ENCODE measurements at regions not wholly inside any gene's neighbourhood (a gene's known extent, or its start where the extent isn't known, plus 50 kb on each side); places are given as distances from the start of the nearest gene placed in this dataset.

DNA sequence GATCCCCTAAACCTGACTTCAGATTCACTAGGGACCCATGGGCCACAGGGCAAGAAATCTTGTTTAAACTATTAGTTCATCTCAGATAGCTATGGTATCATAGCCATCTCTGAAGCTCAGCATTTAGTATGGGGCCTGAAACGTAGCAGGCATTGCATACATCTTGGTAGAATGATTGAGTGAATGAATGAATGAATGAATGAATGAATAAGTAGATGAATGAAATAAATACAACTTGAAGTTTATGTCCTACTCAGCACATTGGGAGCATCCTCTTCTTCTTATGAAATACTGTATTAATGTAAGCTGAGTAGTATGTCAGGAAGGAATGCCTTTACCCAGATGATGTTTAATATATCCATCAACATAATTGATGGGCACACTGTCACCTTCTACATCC, 175.4 kb upstream of the EEA1 start:
- Histone ChIP-seq H3K27me3 (ENCODE audit: control insufficient read depth, low read length) (no peaks in the 10 kb centered on the region), H3K9me2 (replicated peaks; ENCODE audit: control insufficient read depth, low read length) (no peaks in the 10 kb centered on the region), H3K27ac (ENCODE audit: low read depth, low read length) (no peak overlapping the region), H4K20me1 (ENCODE audit: control insufficient read depth, insufficient read depth, low read depth, low read length) (no peaks in the 10 kb centered on the region), H3K4me1 (ENCODE audit: control insufficient read depth, low read length) (peaks cover 15% of the 10 kb centered on the region), H3K9me3 (ENCODE audit: control insufficient read depth, insufficient read depth, low read length) (no peaks in the 10 kb centered on the region), H3K79me2 (ENCODE audit: control insufficient read depth, low read length) (no peaks in the 10 kb centered on the region), H3K4me3 (ENCODE audit: low read length) (no peak overlapping the region), H3K36me3 (ENCODE audit: control insufficient read depth, low read length) (no peaks in the 10 kb centered on the region), H3K4me2 (ENCODE audit: low read length) (no peak overlapping the region), H3F3A (ENCODE audit: control insufficient read depth, insufficient read depth) (no peaks in the 10 kb centered on the region)
- TF ChIP-seq EZH2phosphoT487 (IDR thresholded peaks at IDR 0.05; ENCODE audit: borderline replicate concordance, low read length) = no peak
- TF ChIP-seq, protein P1, sequence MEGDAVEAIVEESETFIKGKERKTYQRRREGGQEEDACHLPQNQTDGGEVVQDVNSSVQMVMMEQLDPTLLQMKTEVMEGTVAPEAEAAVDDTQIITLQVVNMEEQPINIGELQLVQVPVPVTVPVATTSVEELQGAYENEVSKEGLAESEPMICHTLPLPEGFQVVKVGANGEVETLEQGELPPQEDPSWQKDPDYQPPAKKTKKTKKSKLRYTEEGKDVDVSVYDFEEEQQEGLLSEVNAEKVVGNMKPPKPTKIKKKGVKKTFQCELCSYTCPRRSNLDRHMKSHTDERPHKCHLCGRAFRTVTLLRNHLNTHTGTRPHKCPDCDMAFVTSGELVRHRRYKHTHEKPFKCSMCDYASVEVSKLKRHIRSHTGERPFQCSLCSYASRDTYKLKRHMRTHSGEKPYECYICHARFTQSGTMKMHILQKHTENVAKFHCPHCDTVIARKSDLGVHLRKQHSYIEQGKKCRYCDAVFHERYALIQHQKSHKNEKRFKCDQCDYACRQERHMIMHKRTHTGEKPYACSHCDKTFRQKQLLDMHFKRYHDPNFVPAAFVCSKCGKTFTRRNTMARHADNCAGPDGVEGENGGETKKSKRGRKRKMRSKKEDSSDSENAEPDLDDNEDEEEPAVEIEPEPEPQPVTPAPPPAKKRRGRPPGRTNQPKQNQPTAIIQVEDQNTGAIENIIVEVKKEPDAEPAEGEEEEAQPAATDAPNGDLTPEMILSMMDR (IDR thresholded peaks at IDR 0.05; ENCODE audit: low read depth, low read length, poor library complexity, severe bottlenecking) = no peak

DNA sequence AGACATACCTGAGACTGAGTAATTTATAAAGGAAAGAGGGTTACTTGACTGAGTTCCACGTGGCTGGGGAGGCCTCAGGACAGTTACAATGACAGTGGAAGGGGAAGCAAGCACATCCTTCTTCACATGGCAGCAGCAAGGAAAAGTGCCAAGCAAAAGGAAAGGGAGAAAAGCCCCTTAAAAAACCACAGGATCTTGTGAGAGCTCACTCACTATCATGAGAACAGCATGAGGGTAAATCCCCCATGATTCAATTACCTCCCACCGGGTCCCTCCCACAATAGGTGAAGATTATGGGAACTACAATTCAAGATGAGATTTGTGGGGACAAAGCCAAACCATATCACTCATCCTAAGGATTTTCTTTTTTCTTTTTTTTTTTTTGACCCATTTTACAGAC, 177.8 kb upstream of the EEA1 start:
- Histone ChIP-seq H3K9me3 (ENCODE audit: control insufficient read depth, insufficient read depth, low read length) (no peaks in the 10 kb centered on the region), H3K4me2 (ENCODE audit: low read length) (no peak overlapping the region), H3F3A (ENCODE audit: control insufficient read depth, insufficient read depth) (no peaks in the 10 kb centered on the region)

DNA sequence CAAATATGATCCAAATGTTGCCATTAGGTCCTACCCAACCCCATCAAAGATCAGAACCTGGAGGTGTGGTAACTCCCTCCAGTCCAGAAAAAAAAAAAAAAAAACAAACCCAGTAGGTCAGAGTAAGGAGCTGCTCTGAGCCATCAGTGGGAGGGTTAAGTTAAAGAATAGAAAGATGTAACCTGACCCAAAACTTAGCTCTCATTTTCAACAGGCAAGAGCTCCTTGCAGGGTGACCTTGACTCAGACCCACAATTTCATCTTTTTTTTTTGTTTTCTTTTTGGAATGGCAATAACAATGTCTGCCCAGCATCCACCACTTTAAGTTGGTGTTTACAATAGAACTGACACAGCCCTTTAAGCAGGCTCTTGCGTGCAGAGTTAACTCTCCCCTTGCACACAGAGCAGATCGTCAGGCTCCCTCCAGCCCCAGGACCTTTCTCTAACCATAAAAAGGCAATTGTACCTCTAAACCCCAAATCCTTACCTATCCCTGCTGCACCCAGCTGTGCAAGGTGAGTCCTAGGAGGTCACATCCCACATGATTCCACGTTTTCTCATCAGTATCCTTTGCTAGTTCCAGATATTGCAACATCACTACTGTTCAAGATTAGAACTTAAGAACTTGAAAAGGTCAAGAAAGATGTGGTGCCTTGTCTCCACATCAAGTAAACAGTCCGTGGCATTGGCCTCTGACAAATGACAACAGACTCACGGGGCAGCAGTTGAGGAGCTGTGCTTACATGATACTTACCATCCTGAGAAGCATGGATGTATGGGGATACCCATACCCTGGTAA, 178.6 kb upstream of the EEA1 start:
- no peaks in the 10 kb centered on the region for H3K9me2 ChIP-seq (replicated peaks; ENCODE audit: control insufficient read depth, low read length)
- H3F3A ChIP-seq (ENCODE audit: control insufficient read depth, insufficient read depth) = no peaks in the 10 kb centered on the region
- no peaks in the 10 kb centered on the region for H3K9me3 ChIP-seq (ENCODE audit: control insufficient read depth, insufficient read depth, low read length)
- no peaks in the 10 kb centered on the region for H3K79me2 ChIP-seq (ENCODE audit: control insufficient read depth, low read length)
- H3K4me2 ChIP-seq (ENCODE audit: low read length) = no peak overlapping the region
- H3K27ac ChIP-seq (ENCODE audit: low read depth, low read length) = no peak overlapping the region
- no peak overlapping the region for H3K4me3 ChIP-seq (ENCODE audit: low read length)
- no peak for TF ChIP-seq EZH2phosphoT487 (IDR thresholded peaks at IDR 0.05; ENCODE audit: borderline replicate concordance, low read length)
- TF ChIP-seq, protein P1 (IDR thresholded peaks at IDR 0.05; ENCODE audit: low read depth, low read length, poor library complexity, severe bottlenecking) = no peak
- no peaks in the 10 kb centered on the region for H3K36me3 ChIP-seq (ENCODE audit: control insufficient read depth, low read length)
- no peaks in the 10 kb centered on the region for H3K27me3 ChIP-seq (ENCODE audit: control insufficient read depth, low read length)
- no peaks in the 10 kb centered on the region for H3K4me1 ChIP-seq (ENCODE audit: control insufficient read depth, low read length)
- no peaks in the 10 kb centered on the region for H4K20me1 ChIP-seq (ENCODE audit: control insufficient read depth, insufficient read depth, low read depth, low read length)

More for the DNA sequence above, 177.8 kb upstream of the EEA1 start:
- no peaks in the 10 kb centered on the region for H3K79me2 ChIP-seq (ENCODE audit: control insufficient read depth, low read length)
- no peak overlapping the region for H3K27ac ChIP-seq (ENCODE audit: low read depth, low read length)
- H3K9me2 ChIP-seq (replicated peaks; ENCODE audit: control insufficient read depth, low read length) = no peaks in the 10 kb centered on the region
- no peaks in the 10 kb centered on the region for H4K20me1 ChIP-seq (ENCODE audit: control insufficient read depth, insufficient read depth, low read depth, low read length)
- no peaks in the 10 kb centered on the region for H3K36me3 ChIP-seq (ENCODE audit: control insufficient read depth, low read length)
- H3K4me3 ChIP-seq (ENCODE audit: low read length) = no peak overlapping the region
- no peaks in the 10 kb centered on the region for H3K27me3 ChIP-seq (ENCODE audit: control insufficient read depth, low read length)
- TF ChIP-seq, protein P1 (IDR thresholded peaks at IDR 0.05; ENCODE audit: low read depth, low read length, poor library complexity, severe bottlenecking) = no peak
- H3K4me1 ChIP-seq (ENCODE audit: control insufficient read depth, low read length) = no peaks in the 10 kb centered on the region

All from DOHH2 (cell line).